Lung (tissue), 12 donors: ENCODE measurements at regions not wholly inside any gene's neighbourhood (a gene's known extent, or its start where the extent isn't known, plus 50 kb on each side); places are given as distances from the start of the nearest gene placed in this dataset. TPM values are rescaled to one million over a fixed set of nuclear protein-coding genes. Genes with fewer than 3 reads are reported as not detected.
"Not testable (repeated sequence)": the region's sequence is repeated elsewhere in the genome, so short reads cannot be mapped to it uniquely, and the experiment has no call there.

Source experiments
- ATAC-seq: fragments of 200-7000 bp; cut with Tn5 transposase; one replicate; pipeline ENCODE4 v1.9.1; 2020; ENCODE audit warnings: moderate number of reproducible peaks; ENCODE audit not compliant: insufficient read depth, low FRiP score
- DNase-seq, 3 donors: peaks; one replicate each; pipeline ENCODE4 v3.0.0-alpha.2; 2013 to 2017
- H3K27ac ChIP-seq, 2 donors: one replicate each; pipeline ENCODE4 v1.5.1; 2013; ENCODE audit warnings: mild to moderate bottlenecking in 2 of 2, moderate library complexity in 2 of 2, control low read depth in 1 of 2, inconsistent platforms in 1 of 2, low read depth in 1 of 2, low read length in 1 of 2
- H3K27me3 ChIP-seq, 3 donors: one replicate each; pipeline ENCODE4 v1.5.1; 2013; ENCODE audit warnings: low read length in 2 of 3; ENCODE audit not compliant: control insufficient read depth in 3 of 3, insufficient read depth in 3 of 3
- H3K36me3 ChIP-seq, 4 donors: one replicate each; pipeline ENCODE4 v1.5.1; 2013; ENCODE audit warnings: low read length in 4 of 4, mild to moderate bottlenecking in 1 of 4, moderate library complexity in 1 of 4; ENCODE audit not compliant: control insufficient read depth in 4 of 4, insufficient read depth in 4 of 4
- H3K4me1 ChIP-seq, 5 donors: one replicate each; pipeline ENCODE4 v1.5.1; 2013; ENCODE audit warnings: low read length in 5 of 5, mild to moderate bottlenecking in 2 of 5, moderate library complexity in 1 of 5; ENCODE audit not compliant: control insufficient read depth in 5 of 5, insufficient read depth in 5 of 5
- H3K4me3 ChIP-seq: one replicate; pipeline ENCODE4 v1.5.1; 2013; ENCODE audit warnings: mild to moderate bottlenecking, control low read depth, moderate library complexity
- H3K9ac ChIP-seq, 2 donors: one replicate each; pipeline ENCODE4 v1.5.1; 2013; ENCODE audit warnings: low read length in 2 of 2, control low read depth in 1 of 2; ENCODE audit not compliant: insufficient read depth in 1 of 2
- H3K9me3 ChIP-seq, 4 donors: one replicate each; pipeline ENCODE4 v1.5.1; 2013; ENCODE audit warnings: low read length in 3 of 4, mild to moderate bottlenecking in 1 of 4, moderate library complexity in 1 of 4; ENCODE audit not compliant: control insufficient read depth in 4 of 4, insufficient read depth in 3 of 4
- WGBS, 2 donors: extraction: QIAGEN DNeasy Blood & Tissue Kit; methylation state at CpG; one replicate each; pipeline ENCODE4 v1.1.7; 2013; 5-methylcytosine and 5-hydroxymethylcytosine counted together
- small RNA-seq: library from RNA; depleted of rRNA; stranded (forward); fragments of <200 nt; gene quantifications from one replicate; pipeline ENCODE3, GENCODE V24; 2014; ENCODE audit warnings: low replicate concordance
- TF ChIP-seq, protein P1 (sequence below): IDR thresholded peaks from 2 replicates; pipeline ENCODE4 v1.5.1; 2012; ENCODE audit warnings: mild to moderate bottlenecking; ENCODE audit errors: control extremely low read depth, extremely low read depth
- donor health status: control.
- donor health status: control.
- donor health status: Bipolar disorder and iron deficiency.
- donor health status: healthy.
- donor health status: DM: yes; HTN: yes; CAD: no.

DNA sequence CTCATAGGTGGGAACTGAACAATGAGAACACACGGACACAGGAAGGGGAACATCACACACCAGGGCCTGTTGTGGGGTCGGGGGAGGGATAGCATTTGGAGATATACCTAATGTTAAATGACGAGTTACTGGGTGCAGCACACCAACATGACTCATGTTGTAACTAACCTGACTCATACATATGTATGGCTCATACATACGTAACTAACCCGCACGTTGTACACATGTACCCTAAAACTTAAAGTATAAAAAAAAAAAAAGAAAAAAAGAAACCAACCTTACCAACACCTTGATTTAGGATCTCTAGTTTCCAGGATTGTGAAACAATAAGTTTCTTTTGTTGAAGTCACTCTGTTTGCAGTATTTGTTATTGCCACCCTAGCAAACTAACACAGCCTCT is 76.3 kb upstream of the NPSR1 start:
- not testable (repeated sequence) for DNase-seq, ATAC-seq

DNA sequence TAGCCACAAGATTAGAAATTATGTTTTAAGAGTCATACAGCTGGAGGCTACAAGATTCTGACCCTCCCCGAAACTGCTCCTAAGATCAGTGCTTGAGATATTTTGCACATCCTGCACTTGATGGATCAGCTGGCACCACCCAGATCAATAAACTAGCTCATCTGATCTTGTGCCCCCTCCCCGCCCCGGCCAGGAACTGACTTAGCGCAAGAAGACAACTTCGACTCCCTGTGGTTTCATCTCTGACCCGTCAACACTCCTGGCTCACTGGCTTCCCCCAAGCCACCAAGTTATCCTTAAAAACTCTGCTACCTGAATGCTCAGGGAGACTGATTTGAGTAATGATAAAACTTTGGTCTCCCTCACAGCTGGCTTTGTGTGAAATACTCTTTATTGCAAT is 73.5 kb upstream of the NPSR1 start:
- DNase-seq (no peak), ATAC-seq (no peak)
- no peaks in the 10 kb centered on the region for H3K36me3 ChIP-seq
- H3K27ac ChIP-seq: no peak overlapping the region
- H3K27me3 ChIP-seq: no peaks in the 10 kb centered on the region
- WGBS, 2 donors: 92% methylated on average over 6 of the region's 6 CpGs
- H3K4me3 ChIP-seq: no peak overlapping the region
- H3K9me3 ChIP-seq: no peaks in the 10 kb centered on the region
- TF ChIP-seq, protein P1, sequence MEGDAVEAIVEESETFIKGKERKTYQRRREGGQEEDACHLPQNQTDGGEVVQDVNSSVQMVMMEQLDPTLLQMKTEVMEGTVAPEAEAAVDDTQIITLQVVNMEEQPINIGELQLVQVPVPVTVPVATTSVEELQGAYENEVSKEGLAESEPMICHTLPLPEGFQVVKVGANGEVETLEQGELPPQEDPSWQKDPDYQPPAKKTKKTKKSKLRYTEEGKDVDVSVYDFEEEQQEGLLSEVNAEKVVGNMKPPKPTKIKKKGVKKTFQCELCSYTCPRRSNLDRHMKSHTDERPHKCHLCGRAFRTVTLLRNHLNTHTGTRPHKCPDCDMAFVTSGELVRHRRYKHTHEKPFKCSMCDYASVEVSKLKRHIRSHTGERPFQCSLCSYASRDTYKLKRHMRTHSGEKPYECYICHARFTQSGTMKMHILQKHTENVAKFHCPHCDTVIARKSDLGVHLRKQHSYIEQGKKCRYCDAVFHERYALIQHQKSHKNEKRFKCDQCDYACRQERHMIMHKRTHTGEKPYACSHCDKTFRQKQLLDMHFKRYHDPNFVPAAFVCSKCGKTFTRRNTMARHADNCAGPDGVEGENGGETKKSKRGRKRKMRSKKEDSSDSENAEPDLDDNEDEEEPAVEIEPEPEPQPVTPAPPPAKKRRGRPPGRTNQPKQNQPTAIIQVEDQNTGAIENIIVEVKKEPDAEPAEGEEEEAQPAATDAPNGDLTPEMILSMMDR: no peak
- H3K9ac ChIP-seq: no peak overlapping the region
- H3K4me1 ChIP-seq: no peaks in the 10 kb centered on the region

More for the DNA sequence above, 76.3 kb upstream of the NPSR1 start:
- H3K4me3 ChIP-seq, H3K27ac ChIP-seq, H3K27me3 ChIP-seq, H3K4me1 ChIP-seq, H3K9me3 ChIP-seq, H3K36me3 ChIP-seq, H3K9ac ChIP-seq: not testable (repeated sequence)
- 95 to 97% methylated on average over 6 of the region's 6 CpGs for WGBS, 2 donors

DNA sequence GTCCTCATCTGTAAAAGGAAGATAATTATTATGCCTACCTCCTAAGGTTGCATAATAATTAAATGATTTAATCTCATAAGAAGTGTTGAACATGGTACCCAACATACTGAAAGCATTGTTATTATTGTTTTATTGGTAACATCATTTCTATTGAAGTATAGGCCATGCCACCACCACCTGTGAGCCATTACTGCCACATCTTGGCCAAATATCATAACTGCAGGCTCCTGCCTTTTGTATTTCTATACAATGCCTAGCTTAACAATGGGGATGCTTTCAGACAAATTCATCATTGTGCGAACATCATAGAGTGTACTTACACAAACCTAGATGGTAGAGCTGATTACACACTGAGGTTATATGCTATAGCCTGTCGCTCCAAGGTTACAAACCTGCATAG is 61.1 kb upstream of the NPSR1 start:
- Histone ChIP-seq H3K9me3 (no peaks in the 10 kb centered on the region), H3K4me1 (no peaks in the 10 kb centered on the region), H3K27me3 (no peaks in the 10 kb centered on the region), H3K36me3 (no peaks in the 10 kb centered on the region), H3K9ac (no peak overlapping the region), H3K4me3 (no peak overlapping the region), H3K27ac (no peak overlapping the region)
- WGBS, 2 donors: 75 to 82% methylated on average over 2 of the region's 2 CpGs
- DNase-seq (no peak), ATAC-seq (no peak)
- TF ChIP-seq, protein P1: no peak

DNA sequence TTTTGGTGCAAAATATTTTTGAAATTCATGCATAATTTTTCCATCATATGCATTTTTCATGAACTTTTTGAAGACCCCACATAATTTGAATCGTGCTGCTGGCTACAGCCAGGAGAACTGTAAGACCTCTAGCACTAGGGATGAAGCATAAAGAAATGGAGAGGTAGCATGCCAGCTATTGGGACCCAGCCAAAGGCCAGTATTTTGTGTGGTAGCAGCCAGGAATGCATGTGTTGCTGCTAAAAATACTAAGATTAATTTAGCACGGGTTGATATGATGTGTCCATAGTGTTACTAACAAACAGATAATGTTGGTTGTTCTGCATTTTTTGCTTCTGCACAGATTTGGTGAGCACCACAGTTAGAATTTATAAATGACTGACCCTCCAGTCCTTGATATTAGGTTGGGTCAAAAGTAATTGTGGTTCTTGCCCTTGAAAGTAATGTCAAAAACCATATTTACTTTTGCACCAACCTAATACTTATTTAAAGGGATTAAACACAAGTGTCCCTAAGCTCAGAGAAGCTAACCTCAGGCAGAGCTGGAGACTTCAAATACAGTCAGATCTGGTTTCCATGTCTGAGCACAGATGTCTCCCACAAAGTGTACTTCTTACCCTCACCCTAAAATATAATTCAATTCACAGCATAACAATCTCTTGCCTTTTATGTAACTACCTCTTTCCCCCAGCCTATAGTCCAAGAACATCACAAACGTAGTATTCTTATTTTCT is 54.1 kb upstream of the NPSR1 start:
- Histone ChIP-seq H3K9ac (no peak overlapping the region), H3K27ac (peak overlapping the region in 1 of 2 donors; percentile 45), H3K27me3 (no peaks in the 10 kb centered on the region), H3K36me3 (no peaks in the 10 kb centered on the region), H3K9me3 (peaks cover 0 to 2% (median 0%) of the 10 kb centered on the region in 4 donors), H3K4me3 (no peak overlapping the region), H3K4me1 (peaks cover 0 to 3% (median 0%) of the 10 kb centered on the region in 5 donors)
- TF ChIP-seq, protein P1: no peak
- WGBS, 2 donors: 63 to 71% methylated on average over 3 of the region's 3 CpGs
- DNase-seq (no peak), ATAC-seq (no peak)

Small RNA genes lying in the stretch of these regions (small RNA-seq; reads per million reads assigned to genes)
- gene RNU6-438P: not detected
